ENCODE measurements at regions not wholly inside any gene's neighbourhood (a gene's known extent, or its start where the extent isn't known, plus 50 kb on each side); places are given as distances from the start of the nearest gene placed in this dataset.

- TF ChIP-seq CTCF (IDR thresholded peaks at IDR 0.05) (no peak), POLR2A (IDR thresholded peaks at IDR 0.05) (no peak)
These were observed 151.5 kb upstream of the TCF4 start for GRCh38 chr18:55739488-55739887.
